GM10266 (cell line): ENCODE measurements at regions not wholly inside any gene's neighbourhood (a gene's known extent, or its start where the extent isn't known, plus 50 kb on each side); places are given as distances from the start of the nearest gene placed in this dataset.

Experiments
- DNase-seq: peaks from one replicate; pipeline ENCODE4 v3.0.0; 2012; ENCODE audit errors: extremely low spot score
- TF ChIP-seq, protein P1 (sequence below): IDR thresholded peaks from 2 replicates; pipeline ENCODE4 v1.5.1; 2012; ENCODE audit warnings: mild to moderate bottlenecking, low read depth; ENCODE audit not compliant: control insufficient read depth, insufficient read depth; ENCODE audit errors: missing control alignments

DNA sequence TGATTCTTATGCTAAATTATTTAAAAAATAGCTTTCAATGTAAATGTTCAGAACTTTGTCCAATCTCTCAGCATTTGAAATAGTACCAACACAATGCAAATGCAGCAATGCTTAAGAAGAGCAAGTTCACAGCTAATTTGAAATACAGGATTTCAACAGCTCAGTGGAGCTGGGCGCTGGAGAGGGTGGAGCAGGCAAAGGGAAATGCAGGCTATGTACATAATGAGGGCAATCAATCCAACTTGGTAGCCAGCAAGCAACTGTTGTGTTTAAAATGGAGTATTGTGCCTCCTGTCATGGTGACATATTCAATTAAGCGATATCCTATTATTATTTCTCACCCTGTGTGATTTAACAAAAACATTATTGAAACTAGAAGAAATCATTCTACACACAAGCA is 568.8 kb downstream of the PSAT1 start:
- DNase-seq: no peak
- TF ChIP-seq, protein P1, sequence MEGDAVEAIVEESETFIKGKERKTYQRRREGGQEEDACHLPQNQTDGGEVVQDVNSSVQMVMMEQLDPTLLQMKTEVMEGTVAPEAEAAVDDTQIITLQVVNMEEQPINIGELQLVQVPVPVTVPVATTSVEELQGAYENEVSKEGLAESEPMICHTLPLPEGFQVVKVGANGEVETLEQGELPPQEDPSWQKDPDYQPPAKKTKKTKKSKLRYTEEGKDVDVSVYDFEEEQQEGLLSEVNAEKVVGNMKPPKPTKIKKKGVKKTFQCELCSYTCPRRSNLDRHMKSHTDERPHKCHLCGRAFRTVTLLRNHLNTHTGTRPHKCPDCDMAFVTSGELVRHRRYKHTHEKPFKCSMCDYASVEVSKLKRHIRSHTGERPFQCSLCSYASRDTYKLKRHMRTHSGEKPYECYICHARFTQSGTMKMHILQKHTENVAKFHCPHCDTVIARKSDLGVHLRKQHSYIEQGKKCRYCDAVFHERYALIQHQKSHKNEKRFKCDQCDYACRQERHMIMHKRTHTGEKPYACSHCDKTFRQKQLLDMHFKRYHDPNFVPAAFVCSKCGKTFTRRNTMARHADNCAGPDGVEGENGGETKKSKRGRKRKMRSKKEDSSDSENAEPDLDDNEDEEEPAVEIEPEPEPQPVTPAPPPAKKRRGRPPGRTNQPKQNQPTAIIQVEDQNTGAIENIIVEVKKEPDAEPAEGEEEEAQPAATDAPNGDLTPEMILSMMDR: no peak

DNA sequence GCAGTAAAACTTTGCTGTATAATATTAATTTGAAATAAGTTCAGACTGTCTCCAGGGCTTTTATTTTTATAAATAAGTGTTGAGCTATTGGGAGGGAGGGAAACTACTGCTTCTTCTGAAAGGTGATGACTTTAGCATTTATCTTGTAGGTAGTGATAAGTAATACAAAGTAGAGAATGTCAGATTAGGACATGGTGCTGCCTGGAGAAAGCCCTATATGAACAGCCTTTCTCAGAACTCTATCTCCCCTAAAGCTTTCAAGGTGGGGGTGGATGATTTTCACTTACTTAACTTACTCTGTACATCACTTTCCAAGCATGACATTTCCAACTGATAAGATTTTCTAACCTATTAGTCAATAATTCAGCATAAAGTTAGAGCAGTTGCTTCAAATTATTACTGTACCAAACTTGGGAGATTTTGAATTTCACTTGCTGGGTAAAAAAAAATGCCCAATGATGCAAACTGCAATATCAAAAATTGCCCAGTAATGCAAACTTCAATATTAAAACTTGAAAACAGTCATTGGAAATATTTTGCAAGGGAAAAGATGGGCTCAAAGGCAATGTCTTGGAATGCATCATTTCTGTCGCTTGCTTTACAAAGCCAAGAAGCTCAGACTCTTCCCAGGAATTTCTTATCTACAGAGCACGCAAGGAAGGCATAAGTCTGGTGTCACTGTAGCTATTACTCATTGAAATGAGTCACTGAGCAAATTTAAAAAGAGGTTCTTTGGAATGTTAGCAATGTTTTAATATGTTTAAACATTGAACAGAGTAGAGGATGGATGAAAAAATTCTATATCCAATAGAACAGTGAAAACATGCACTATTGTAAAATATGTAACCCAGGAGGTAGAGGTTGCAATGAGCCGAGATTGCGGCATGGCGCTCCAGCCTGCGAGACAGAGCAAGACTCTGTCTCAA is 569.5 kb downstream of the PSAT1 start:
- no peak for DNase-seq
- TF ChIP-seq, protein P1: no peak

DNA sequence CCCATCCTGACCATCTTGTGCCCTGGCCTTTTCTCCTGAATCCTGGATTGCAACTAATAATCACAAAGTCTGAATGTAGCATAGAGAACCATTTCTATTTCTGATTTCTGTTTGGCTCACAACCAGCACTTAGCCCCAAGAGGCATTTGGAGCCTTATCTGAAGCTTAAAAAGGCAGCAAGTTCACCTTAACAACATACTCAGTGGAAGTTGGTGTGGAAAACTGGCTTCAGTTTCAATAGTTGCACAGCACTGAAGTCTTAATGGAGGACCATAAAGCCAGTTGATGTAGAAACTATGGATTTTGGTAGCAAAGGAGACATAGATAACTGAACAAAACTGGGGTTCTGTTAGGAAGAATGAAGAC is 574.1 kb downstream of the PSAT1 start:
- TF ChIP-seq, protein P1: no peak
- no peak for DNase-seq

DNA sequence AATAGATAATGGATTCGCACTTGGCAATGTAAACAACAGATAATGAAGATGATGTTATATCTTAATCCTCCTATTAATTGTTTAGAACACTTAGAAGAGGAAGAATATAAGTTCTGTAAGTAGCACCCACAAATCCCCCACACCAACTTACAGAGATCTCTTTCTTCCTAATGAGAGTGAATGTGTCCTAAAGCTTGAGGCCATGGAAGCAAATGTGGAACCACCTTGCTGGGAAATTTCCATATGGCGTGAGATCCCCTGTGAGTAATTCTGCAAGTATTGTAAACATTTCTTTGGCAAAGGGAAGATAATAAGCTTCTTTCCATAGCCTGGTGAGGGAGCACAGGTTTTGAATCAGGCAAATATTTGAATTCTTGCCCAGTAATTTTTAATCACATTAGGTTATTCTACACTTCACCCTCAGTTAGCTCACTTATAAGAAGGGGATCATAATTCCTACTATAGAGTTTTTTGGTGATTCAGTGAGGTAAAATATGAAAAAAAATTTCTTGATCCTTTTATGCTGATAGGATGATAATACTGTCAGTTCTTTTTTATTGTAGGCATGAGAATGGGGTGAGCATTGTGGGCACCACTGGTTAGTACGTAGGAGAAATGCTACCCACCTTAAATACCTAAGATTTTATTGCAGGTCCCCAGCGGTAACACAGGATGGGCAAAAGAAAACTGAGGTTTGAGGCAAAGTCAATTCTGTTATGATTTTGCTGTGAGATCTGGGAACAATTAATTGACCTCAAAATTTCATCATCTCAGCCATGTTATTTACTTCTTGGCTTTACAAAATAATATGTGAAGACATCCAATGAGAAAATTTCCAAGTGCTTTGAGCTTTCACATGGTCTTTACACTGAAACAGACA is 574.8 kb downstream of the PSAT1 start:
- no peak for DNase-seq
- TF ChIP-seq, protein P1: no peak

DNA sequence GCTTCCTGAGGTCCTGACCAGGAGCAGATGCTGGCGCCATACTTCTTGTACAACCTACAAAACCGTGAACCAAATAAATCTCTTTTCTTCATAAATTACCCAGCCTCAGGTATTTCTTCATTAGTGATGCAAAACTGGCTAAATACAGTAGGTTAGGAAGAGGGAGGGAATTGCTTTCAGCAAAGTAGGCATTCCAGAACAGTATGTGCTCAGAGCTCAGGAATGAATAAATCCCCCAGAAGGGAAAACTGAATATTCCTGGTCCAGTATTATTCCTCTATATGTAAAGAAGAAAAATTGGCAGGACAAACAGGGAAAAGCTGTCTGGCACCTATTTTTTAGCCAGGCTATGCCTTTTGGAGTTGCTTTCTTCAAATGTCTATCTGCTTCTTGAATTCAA is 577.1 kb downstream of the PSAT1 start:
- TF ChIP-seq, protein P1: no peak
- no peak for DNase-seq

DNA sequence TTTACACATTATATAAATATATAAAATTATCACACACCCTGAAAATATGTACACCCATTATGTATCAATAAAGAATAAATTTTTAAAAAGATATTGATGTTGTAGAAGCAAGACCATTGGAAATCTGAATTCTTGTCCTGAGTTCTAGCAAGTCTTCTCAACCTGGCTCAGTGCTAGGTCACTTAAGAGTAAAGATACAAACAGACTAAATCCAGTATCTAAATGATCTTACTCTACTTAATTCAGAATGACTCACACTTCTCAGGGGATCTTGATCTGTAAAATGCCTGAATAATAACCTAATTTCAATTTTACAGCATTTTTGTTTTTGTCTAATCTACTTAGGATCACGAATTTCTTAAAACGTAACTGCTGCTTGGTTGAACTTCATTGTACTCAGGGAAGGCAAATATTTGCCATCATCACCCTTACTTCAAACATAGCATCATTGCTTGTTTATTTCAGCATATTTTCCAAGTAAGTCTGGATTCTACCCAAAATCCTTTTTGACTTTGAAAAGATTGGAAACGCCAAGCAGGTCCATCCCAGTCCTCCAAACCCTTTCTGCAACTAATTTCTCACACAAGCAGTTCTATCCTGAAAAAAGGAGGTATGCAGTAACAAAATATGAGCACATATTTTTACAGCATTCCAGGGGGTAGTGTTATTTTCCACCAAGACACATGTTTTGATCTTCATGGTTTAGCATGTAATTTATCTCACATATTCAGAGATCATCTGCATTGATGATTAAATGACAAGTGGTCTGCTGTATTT is 582.6 kb downstream of the PSAT1 start:
- no peak for DNase-seq

More for the DNA sequence above, 582.6 kb downstream of the PSAT1 start:
- TF ChIP-seq, protein P1: no peak
